ENCODE measurements at regions not wholly inside any gene's neighbourhood (a gene's known extent, or its start where the extent isn't known, plus 50 kb on each side); places are given as distances from the start of the nearest gene placed in this dataset.

- no peak for TF ChIP-seq CTCF (IDR thresholded peaks at IDR 0.05 in 4 of 5, conservative IDR thresholded peaks at IDR 0.05 in 1 of 5)
- no peak for TF ChIP-seq POLR2A (IDR thresholded peaks at IDR 0.05)
Measured at GRCh38 chr10:29379208-29379607, 90.3 kb downstream of the LYZL1 start.
